PC-3 (cell line): ENCODE measurements at regions not wholly inside any gene's neighbourhood (a gene's known extent, or its start where the extent isn't known, plus 50 kb on each side); places are given as distances from the start of the nearest gene placed in this dataset.

Experiments used
- CTCF ChIP-seq: fragments of 300-600 bp; sonication (generic); conservative IDR thresholded peaks from 2 replicates; pipeline ENCODE4 v1.5.1; 2017; ENCODE audit warnings: antibody characterized with exemption, low read depth, mild to moderate bottlenecking, low read length
- EZH2 ChIP-seq: fragments of 300-600 bp; sonication (generic); IDR thresholded peaks from one replicate; pipeline ENCODE4 v1.6.1; 2017; ENCODE audit warnings: antibody characterized with exemption, mild to moderate bottlenecking, low read length; ENCODE audit not compliant: unreplicated experiment
- EZH2phosphoT487 ChIP-seq: fragments of 300-600 bp; sonication (generic); IDR thresholded peaks from 2 replicates; pipeline ENCODE4 v1.6.1; 2018; ENCODE audit warnings: mild to moderate bottlenecking, antibody characterized with exemption, low read length, borderline replicate concordance

GRCh38 chr1:189357317-189357716 lies 1120.3 kb downstream of the BRINP3 start:
- TF ChIP-seq CTCF (no peak), EZH2phosphoT487 (no peak), EZH2 (no peak)
